GM12878 (cell line): ENCODE measurements at regions not wholly inside any gene's neighbourhood (a gene's known extent, or its start where the extent isn't known, plus 50 kb on each side); places are given as distances from the start of the nearest gene placed in this dataset.

Experiments
- ATAC-seq: fragments of 200-7000 bp; cut with Tn5 transposase; 3 replicates; pipeline ENCODE4 v1.9.1; 2020; ENCODE audit warnings: mild to moderate bottlenecking, moderate library complexity
- BruUV-seq: library from RNA; stranded (reverse); fragments of 400-500 nt; replicated peaks from 2 replicates; lab custom pipeline; 2021; lab: Mats Ljungman, UMichigan
- CTCF ChIA-PET: fragments of 300-600 bp; sonication (Branson Sonifier 250); formaldehyde crosslinking; extraction: SDS; loops from one replicate; lab custom pipeline; 2021; ENCODE audit warnings: inconsistent platforms; lab: Yijun Ruan, JAX
- POLR2A ChIA-PET: fragments of 350-600 bp; formaldehyde crosslinking; extraction: SDS; loops from one replicate; lab custom pipeline; 2021; ENCODE audit warnings: inconsistent platforms; lab: Charles Lee
- RAD21 ChIA-PET: fragments of 300-600 bp; sonication (Branson Sonifier 250); formaldehyde crosslinking; loops from one replicate; lab custom pipeline; 2023; ENCODE audit warnings: antibody characterized with exemption; ENCODE audit not compliant: unreplicated experiment; lab: Charles Lee
- SMC1A ChIA-PET: fragments of 300-600 bp; sonication (Branson Sonifier 250); formaldehyde crosslinking; loops from one replicate; lab custom pipeline; 2023; ENCODE audit not compliant: unreplicated experiment, uncharacterized antibody; lab: Charles Lee
- DNase-seq: peaks from one replicate; pipeline ENCODE4 v3.0.0-alpha.2; 2011; ENCODE audit warnings: low read depth, low spot score
- FAIRE-seq: peaks from 3 replicates; lab custom pipeline; 2011; peaks lifted over from hg19 to GRCh38; lab: Jason Lieb, UNC
- H2AFZ ChIP-seq: 2 replicates; pipeline ENCODE4 v1.6.0; 2011; ENCODE audit warnings: low read depth, low read length, control low read depth; ENCODE audit not compliant: control insufficient read depth
- H3K27ac ChIP-seq: 2 replicates; pipeline ENCODE4 v1.5.1; 2011; ENCODE audit warnings: control low read depth; ENCODE audit not compliant: control insufficient read depth, insufficient read depth
- H3K27me3 ChIP-seq, 2 experiments: replicated peaks in 1 of 2; 2 replicates each; pipeline versions ENCODE4 v1.6.0 to v1.6.1; 2011; ENCODE audit warnings: low read length in 1 of 2; ENCODE audit not compliant: control insufficient read depth in 2 of 2, insufficient read depth in 2 of 2
- H3K36me3 ChIP-seq, 2 experiments: 2 replicates each; pipeline ENCODE4 v1.5.1; 2011; ENCODE audit warnings: low read length in 1 of 2; ENCODE audit not compliant: control insufficient read depth in 2 of 2, insufficient read depth in 2 of 2
- H3K4me1 ChIP-seq: 2 replicates; pipeline ENCODE4 v1.6.1; 2011; ENCODE audit warnings: mild to moderate bottlenecking, low read length, moderate library complexity, mixed read lengths; ENCODE audit not compliant: control insufficient read depth, insufficient read depth
- H3K4me2 ChIP-seq: 2 replicates; pipeline ENCODE4 v1.6.0; 2011; ENCODE audit warnings: control low read depth; ENCODE audit not compliant: control insufficient read depth, insufficient read depth
- H3K4me3 ChIP-seq: fragments of 200-600 bp; sonication (generic); 2 replicates; pipeline ENCODE4 v1.5.1; 2016
- H3K79me2 ChIP-seq: 2 replicates; pipeline ENCODE4 v1.6.0; 2011; ENCODE audit warnings: low read length; ENCODE audit not compliant: control insufficient read depth, insufficient read depth
- H3K9ac ChIP-seq: 2 replicates; pipeline ENCODE4 v1.8.0; 2011; ENCODE audit warnings: low read length, control low read depth, mixed read lengths; ENCODE audit not compliant: control insufficient read depth, insufficient read depth
- H3K9me3 ChIP-seq: replicated peaks from 3 replicates; pipeline ENCODE4 v1.5.1; 2011; ENCODE audit warnings: mild to moderate bottlenecking, low read length; ENCODE audit not compliant: control insufficient read depth, insufficient read depth
- H4K20me1 ChIP-seq: 2 replicates; pipeline ENCODE4 v1.6.0; 2011; ENCODE audit not compliant: control insufficient read depth, insufficient read depth
- CEBPZ ChIP-seq: fragments of 150-350 bp; IDR thresholded peaks from 2 replicates; pipeline ENCODE4 v1.6.1; 2016; ENCODE audit warnings: low read depth, low read length
- GABPA ChIP-seq: IDR thresholded peaks from 2 replicates; pipeline ENCODE4 v1.6.1; 2014; ENCODE audit warnings: antibody characterized with exemption, low read depth, mild to moderate bottlenecking, inconsistent platforms
- HDAC2 ChIP-seq: fragments of 200-600 bp; sonication (generic); IDR thresholded peaks from 2 replicates; pipeline ENCODE4 v1.6.1; 2017
- HSF1 ChIP-seq: fragments of 150-350 bp; IDR thresholded peaks from 2 replicates; pipeline ENCODE4 v1.6.1; 2014; ENCODE audit warnings: mild to moderate bottlenecking, low read depth, low read length
- MEF2B ChIP-seq: fragments of 450-650 bp; IDR thresholded peaks from 2 replicates; pipeline ENCODE4 v1.6.1; 2018; ENCODE audit warnings: mild to moderate bottlenecking, moderate library complexity; ENCODE audit not compliant: partially characterized antibody, poor library complexity, severe bottlenecking
- MYB ChIP-seq: fragments of 150-350 bp; IDR thresholded peaks from 2 replicates; pipeline ENCODE4 v1.6.1; 2014; ENCODE audit warnings: mild to moderate bottlenecking, low read depth, low read length, borderline replicate concordance
- PML ChIP-seq: IDR thresholded peaks from 2 replicates; pipeline ENCODE4 v1.6.1; 2012; ENCODE audit warnings: low read length, inconsistent platforms
- POLR2AphosphoS5 ChIP-seq: IDR thresholded peaks from 2 replicates; pipeline ENCODE4 v1.6.1; 2011; ENCODE audit warnings: mild to moderate bottlenecking, low read length, inconsistent platforms
- PRDM15 ChIP-seq: fragments of 450-650 bp; formaldehyde crosslinking; IDR thresholded peaks from 2 replicates; pipeline ENCODE4 v1.4.0; 2020; ENCODE audit warnings: mild to moderate bottlenecking, moderate library complexity
- RBBP5 ChIP-seq: fragments of 200-600 bp; sonication (generic); conservative IDR thresholded peaks from 2 replicates; pipeline ENCODE4 v1.6.1; 2016
- SPI1 ChIP-seq: IDR thresholded peaks from 2 replicates; pipeline ENCODE4 v1.6.1; 2011; ENCODE audit warnings: low read depth, mild to moderate bottlenecking, low read length, moderate library complexity, borderline replicate concordance; ENCODE audit not compliant: insufficient read depth
- SREBF1 ChIP-seq: IDR thresholded peaks from 2 replicates; pipeline ENCODE4 v1.6.1; 2012; ENCODE audit warnings: mild to moderate bottlenecking, low read length
- ZBTB33 ChIP-seq: fragments of 450-650 bp; IDR thresholded peaks from 2 replicates; pipeline ENCODE4 v1.6.1; 2017; ENCODE audit warnings: mild to moderate bottlenecking
- WGBS: methylation state at CpG from one replicate; pipeline ENCODE4 v1.1.6; 2016; ENCODE audit warnings: low lambda C conversion rate; ENCODE audit not compliant: insufficient replicate concordance, insufficient coverage; ENCODE audit errors: missing lambda C conversion rate; 5-methylcytosine and 5-hydroxymethylcytosine counted together
- in situ Hi-C: fragments of 300-500 bp; cut with MboI; formaldehyde crosslinking; loops from 9 replicates; pipeline ENCODE4 v1.14.3; 2018; ENCODE audit warnings: mixed read lengths
- intact Hi-C: fragments of 100-400 bp; cut with micrococcal nuclease; formaldehyde crosslinking; loops from one replicate; pipeline ENCODE4 v1.14.2; 2022; ENCODE audit not compliant: unreplicated experiment

GRCh38 chr1:54479841-54480524 is 68.0 kb upstream of the ACOT11 start:
- POLR2A ChIA-PET, result no interaction called here
- in situ Hi-C loops, result no loop called here
- SMC1A ChIA-PET, result interaction anchor here (0.5 to 1.7 kb wide), 3 partner anchors 50 to 124 kb away, joined by 3 read pairs; no protein-coding TSS in a partner anchor
- CTCF ChIA-PET, result interaction anchor here (1.0 to 1.2 kb wide), 3 partner anchors 10 to 207 kb away, joined by 4 read pairs; no protein-coding TSS in a partner anchor
- Histone ChIP-seq H3K27ac (no peak overlapping the region), H3K4me2 (no peak overlapping the region), H3K9ac (no peak overlapping the region), H3K4me3 (no peak overlapping the region), H4K20me1 (no peaks in the 10 kb centered on the region), H3K27me3 (peaks cover 6 to 7% of the 10 kb centered on the region in 2 experiments), H3K36me3 (no peaks in the 10 kb centered on the region), H3K4me1 (peaks cover 13% of the 10 kb centered on the region), H2AFZ (no peak overlapping the region), H3K9me3 (no peaks in the 10 kb centered on the region), H3K79me2 (no peaks in the 10 kb centered on the region)
- intact Hi-C loops, result no loop called here
- ATAC-seq (no peak), FAIRE-seq (no peak), DNase-seq (no peak)
- WGBS, result 66% methylated on average over 7 of the region's 7 CpGs
- no TSS peak for BruUV-seq
- RAD21 ChIA-PET, result interaction anchor here (1.1 kb wide), 1 partner anchor 9 kb away, joined by 3 read pairs; no protein-coding TSS in a partner anchor
- TF ChIP-seq RBBP5 (no peak), ZBTB33 (no peak), PML (no peak), HSF1 (no peak), CEBPZ (no peak), MYB (no peak), GABPA (no peak), POLR2AphosphoS5 (no peak), SPI1 (no peak), SREBF1 (no peak), PRDM15 (CRISPR knock-in tag) (no peak), MEF2B (no peak), HDAC2 (no peak)
